ENCODE measurements at regions not wholly inside any gene's neighbourhood (a gene's known extent, or its start where the extent isn't known, plus 50 kb on each side); places are given as distances from the start of the nearest gene placed in this dataset.
"Not testable (repeated sequence)": the region's sequence is repeated elsewhere in the genome, so short reads cannot be mapped to it uniquely, and the experiment has no call there.

- H3K23ac ChIP-seq (ENCODE audit: low read depth, low read length); H3K4me1 ChIP-seq (ENCODE audit: control insufficient read depth, insufficient read depth, low read length); H3K27me3 ChIP-seq (ENCODE audit: control insufficient read depth, insufficient read depth, low read length); H2BK120ac ChIP-seq (ENCODE audit: low read depth, low read length); H2AK5ac ChIP-seq (ENCODE audit: low read depth, low read length); BruUV-seq (replicated peaks); CTCF ChIA-PET; H3K4me3 ChIP-seq (ENCODE audit: insufficient read depth, low read depth, low read length); H2BK15ac ChIP-seq (ENCODE audit: low read depth, low read length); H3K9me1 ChIP-seq (ENCODE audit: insufficient read depth, low read length); DNase-seq; H3K9ac ChIP-seq (ENCODE audit: low read depth, low read length); H4K91ac ChIP-seq (ENCODE audit: insufficient read depth, low read depth, low read length); POLR2A ChIA-PET (ENCODE audit: unreplicated experiment); H4K8ac ChIP-seq (ENCODE audit: low read depth in 2 of 2, low read length in 2 of 2); H3K36me3 ChIP-seq (ENCODE audit: control insufficient read depth, insufficient read depth, low read length); H2BK5ac ChIP-seq (ENCODE audit: low read depth, low read length, poor library complexity, severe bottlenecking); H3K9me3 ChIP-seq (ENCODE audit: control insufficient read depth, insufficient read depth, low read length); H3K14ac ChIP-seq (replicated peaks; ENCODE audit: low read depth, low read length); H4K5ac ChIP-seq (ENCODE audit: low read depth, low read length); H3K79me1 ChIP-seq (ENCODE audit: low read depth in 1 of 2, low read length in 2 of 2); H2AK9ac ChIP-seq (replicated peaks; ENCODE audit: low read depth, low read length, poor library complexity); H3K27ac ChIP-seq (ENCODE audit: insufficient read depth, low read length); ATAC-seq (ENCODE audit: low read depth); H3K18ac ChIP-seq (ENCODE audit: low read depth, low read length); H3K56ac ChIP-seq (ENCODE audit: extremely low read depth, insufficient read depth, low read length); H4K20me1 ChIP-seq (ENCODE audit: insufficient read depth, low read length); intact Hi-C loops (cut with micrococcal nuclease); H2BK20ac ChIP-seq (ENCODE audit: low read depth, low read length); dilution Hi-C loops (cut with HindIII; ENCODE audit: low sequenced_read_pairs, unreplicated experiment); H3K4ac ChIP-seq (ENCODE audit: low read depth, low read length); H2AFZ ChIP-seq (replicated peaks; ENCODE audit: low read length, poor library complexity); H3K4me2 ChIP-seq (ENCODE audit: low read depth, low read length): not testable (repeated sequence)
- in situ Hi-C loops (cut with MboI; ENCODE audit: low sequenced_read_pairs), result loop anchor here (25.0 kb wide), 1 partner anchor 430 kb away; no protein-coding TSS in a partner anchor
Observed at GRCh38 chr4:118531947-118532346, 153.2 kb upstream of the METTL14 start.

GRCh38 chr4:118535788-118536187, 149.4 kb upstream of the METTL14 start:
- CTCF ChIA-PET; H3K9me1 ChIP-seq (ENCODE audit: insufficient read depth, low read length); H2BK15ac ChIP-seq (ENCODE audit: low read depth, low read length); H2BK5ac ChIP-seq (ENCODE audit: low read depth, low read length, poor library complexity, severe bottlenecking); H3K9me3 ChIP-seq (ENCODE audit: control insufficient read depth, insufficient read depth, low read length); H2BK120ac ChIP-seq (ENCODE audit: low read depth, low read length); H3K36me3 ChIP-seq (ENCODE audit: control insufficient read depth, insufficient read depth, low read length); H3K23ac ChIP-seq (ENCODE audit: low read depth, low read length); H3K79me1 ChIP-seq (ENCODE audit: low read depth in 1 of 2, low read length in 2 of 2); H3K56ac ChIP-seq (ENCODE audit: extremely low read depth, insufficient read depth, low read length); H2BK20ac ChIP-seq (ENCODE audit: low read depth, low read length); POLR2A ChIA-PET (ENCODE audit: unreplicated experiment); H4K91ac ChIP-seq (ENCODE audit: insufficient read depth, low read depth, low read length); H2AFZ ChIP-seq (replicated peaks; ENCODE audit: low read length, poor library complexity); BruUV-seq (replicated peaks); H2AK5ac ChIP-seq (ENCODE audit: low read depth, low read length); H3K14ac ChIP-seq (replicated peaks; ENCODE audit: low read depth, low read length); H2AK9ac ChIP-seq (replicated peaks; ENCODE audit: low read depth, low read length, poor library complexity); intact Hi-C loops (cut with micrococcal nuclease); DNase-seq; ATAC-seq (ENCODE audit: low read depth); H4K5ac ChIP-seq (ENCODE audit: low read depth, low read length); H4K8ac ChIP-seq (ENCODE audit: low read depth in 2 of 2, low read length in 2 of 2); H3K27me3 ChIP-seq (ENCODE audit: control insufficient read depth, insufficient read depth, low read length); H3K4me1 ChIP-seq (ENCODE audit: control insufficient read depth, insufficient read depth, low read length); dilution Hi-C loops (cut with HindIII; ENCODE audit: low sequenced_read_pairs, unreplicated experiment); H3K4me3 ChIP-seq (ENCODE audit: insufficient read depth, low read depth, low read length); H3K9ac ChIP-seq (ENCODE audit: low read depth, low read length); H3K4ac ChIP-seq (ENCODE audit: low read depth, low read length); H4K20me1 ChIP-seq (ENCODE audit: insufficient read depth, low read length); H3K18ac ChIP-seq (ENCODE audit: low read depth, low read length); H3K27ac ChIP-seq (ENCODE audit: insufficient read depth, low read length); H3K4me2 ChIP-seq (ENCODE audit: low read depth, low read length): not testable (repeated sequence)
- WGBS, 2 experiments (ENCODE audit: extremely low coverage in 2 of 2, insufficient read length in 1 of 2), result no CpG with 5 or more reads among the region's 3 CpGs
- in situ Hi-C loops (cut with MboI; ENCODE audit: low sequenced_read_pairs), result loop anchor here (25.0 kb wide), 1 partner anchor 427 kb away; no protein-coding TSS in a partner anchor

Data from IMR-90 (cell line).